ENCODE measurements at regions not wholly inside any gene's neighbourhood (a gene's known extent, or its start where the extent isn't known, plus 50 kb on each side); places are given as distances from the start of the nearest gene placed in this dataset.

DNA sequence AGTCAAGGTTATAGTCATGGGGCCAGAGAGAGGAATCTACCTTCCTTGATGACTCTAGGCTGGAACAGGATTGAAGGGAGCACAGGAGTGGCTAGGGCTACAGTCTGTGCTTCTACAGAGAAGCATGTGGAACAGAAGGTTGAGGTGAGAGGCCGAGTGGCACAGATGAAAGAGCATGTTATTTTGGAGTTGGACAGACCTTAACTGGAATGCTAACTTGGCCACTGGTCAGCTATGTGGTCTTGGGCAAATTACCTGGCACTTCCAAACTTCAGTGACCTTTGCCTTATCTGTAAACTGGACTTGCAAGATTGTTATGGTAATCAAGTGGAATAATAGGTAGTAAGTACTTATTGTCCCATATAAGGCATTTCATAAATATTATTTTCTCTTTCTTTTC lies 252.7 kb downstream of the KCNRG start:
- no peaks in the 10 kb centered on the region for H3K4me1 ChIP-seq (ENCODE audit: control insufficient read depth, extremely low read depth, insufficient read depth, low read length)
- no peak for DNase-seq (ENCODE audit: low read depth in 2 of 2)
- H3K36me3 ChIP-seq (ENCODE audit: control insufficient read depth, insufficient read depth, low read length) = no peaks in the 10 kb centered on the region
- H3K9me3 ChIP-seq (ENCODE audit: control insufficient read depth, insufficient read depth, low read depth, low read length) = no peaks in the 10 kb centered on the region
- H3K27ac ChIP-seq (ENCODE audit: insufficient read depth, low read length) = no peak overlapping the region
- H2AFZ ChIP-seq (ENCODE audit: low read length) = no peak overlapping the region
- no peak overlapping the region for H3K4me2 ChIP-seq (ENCODE audit: extremely low read depth, insufficient read depth, low read length)
- no peak for TF ChIP-seq EZH2 (IDR thresholded peaks at IDR 0.05; ENCODE audit: low read length, missing control alignments)
- no peak for TF ChIP-seq CTCF (conservative IDR thresholded peaks at IDR 0.05 in 1 of 2, IDR thresholded peaks at IDR 0.05 in 1 of 2; ENCODE audit: low read depth in 1 of 2, low read length in 2 of 2)
- no peaks in the 10 kb centered on the region for H3K79me2 ChIP-seq (ENCODE audit: control insufficient read depth, insufficient read depth, low read length)
- H3K9ac ChIP-seq (ENCODE audit: insufficient read depth, low read length) = no peak overlapping the region
- no peaks in the 10 kb centered on the region for H3K27me3 ChIP-seq (ENCODE audit: control insufficient read depth, insufficient read depth, low read length)
- H4K20me1 ChIP-seq (ENCODE audit: control insufficient read depth, extremely low read depth, insufficient read depth, low read length) = no peaks in the 10 kb centered on the region
- H3K4me3 ChIP-seq (replicated peaks in 1 of 4; ENCODE audit: control extremely low read depth in 1 of 4, insufficient read depth in 1 of 4, low read depth in 3 of 4, low read length in 4 of 4) = no peak overlapping the region

DNA sequence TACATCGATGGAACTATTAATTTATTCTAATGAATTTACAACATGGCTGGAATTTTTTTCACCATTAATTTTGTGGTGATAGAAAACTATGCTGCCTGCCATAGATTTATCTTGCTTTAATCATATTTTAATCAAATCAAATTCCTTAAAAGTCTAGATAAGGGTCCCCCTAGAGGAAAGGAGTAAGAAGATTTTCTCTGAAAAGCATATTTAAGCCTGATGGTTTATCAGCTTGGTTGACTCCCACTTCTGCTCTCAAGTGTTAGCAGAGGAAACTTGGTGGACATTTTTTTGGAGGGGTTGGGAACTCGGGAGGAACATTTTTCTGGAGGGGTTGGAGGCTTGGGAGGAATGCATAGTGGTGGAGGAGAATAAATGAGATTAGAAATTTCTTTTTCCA lies 253.3 kb downstream of the KCNRG start:
- no peak for TF ChIP-seq EZH2 (IDR thresholded peaks at IDR 0.05; ENCODE audit: low read length, missing control alignments)
- peak in 1 of 2 donors; percentile 36 for TF ChIP-seq CTCF (conservative IDR thresholded peaks at IDR 0.05 in 1 of 2, IDR thresholded peaks at IDR 0.05 in 1 of 2; ENCODE audit: low read depth in 1 of 2, low read length in 2 of 2)
- no peaks in the 10 kb centered on the region for H3K79me2 ChIP-seq (ENCODE audit: control insufficient read depth, insufficient read depth, low read length)
- H3K9ac ChIP-seq (ENCODE audit: insufficient read depth, low read length) = no peak overlapping the region
- no peaks in the 10 kb centered on the region for H4K20me1 ChIP-seq (ENCODE audit: control insufficient read depth, extremely low read depth, insufficient read depth, low read length)
- H3K27ac ChIP-seq (ENCODE audit: insufficient read depth, low read length) = no peak overlapping the region
- H3K36me3 ChIP-seq (ENCODE audit: control insufficient read depth, insufficient read depth, low read length) = no peaks in the 10 kb centered on the region
- no peaks in the 10 kb centered on the region for H3K4me1 ChIP-seq (ENCODE audit: control insufficient read depth, extremely low read depth, insufficient read depth, low read length)
- no peak overlapping the region for H2AFZ ChIP-seq (ENCODE audit: low read length)
- no peaks in the 10 kb centered on the region for H3K9me3 ChIP-seq (ENCODE audit: control insufficient read depth, insufficient read depth, low read depth, low read length)
- no peak overlapping the region for H3K4me3 ChIP-seq (replicated peaks in 1 of 4; ENCODE audit: control extremely low read depth in 1 of 4, insufficient read depth in 1 of 4, low read depth in 3 of 4, low read length in 4 of 4)
- H3K4me2 ChIP-seq (ENCODE audit: extremely low read depth, insufficient read depth, low read length) = no peak overlapping the region
- DNase-seq (ENCODE audit: low read depth in 2 of 2) = peak in 1 of 2 donors; percentile 39
- H3K27me3 ChIP-seq (ENCODE audit: control insufficient read depth, insufficient read depth, low read length) = no peaks in the 10 kb centered on the region

DNA sequence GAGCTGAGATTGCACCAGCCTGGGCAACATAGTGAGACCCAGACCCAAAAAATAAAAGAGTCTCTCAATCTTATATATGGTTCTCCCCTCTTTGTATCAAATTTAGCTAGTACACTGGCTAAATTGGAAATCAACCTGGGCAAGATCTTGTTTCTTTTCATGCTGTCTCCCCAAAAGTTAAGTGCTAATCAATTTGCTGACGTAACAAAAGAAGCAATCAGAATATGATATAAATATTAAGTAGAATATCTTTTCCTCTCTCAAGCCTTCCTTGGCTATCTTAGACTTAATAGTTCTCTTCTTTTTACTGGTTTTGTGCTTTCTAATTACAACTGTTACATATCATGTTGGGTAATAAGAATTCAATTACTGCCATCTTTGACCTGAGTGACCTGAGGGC lies 258.9 kb downstream of the KCNRG start:
- H2AFZ ChIP-seq (ENCODE audit: low read length) = no peak overlapping the region
- TF ChIP-seq EZH2 (IDR thresholded peaks at IDR 0.05; ENCODE audit: low read length, missing control alignments) = no peak
- TF ChIP-seq CTCF (conservative IDR thresholded peaks at IDR 0.05 in 1 of 2, IDR thresholded peaks at IDR 0.05 in 1 of 2; ENCODE audit: low read depth in 1 of 2, low read length in 2 of 2) = no peak
- H3K79me2 ChIP-seq (ENCODE audit: control insufficient read depth, insufficient read depth, low read length) = no peaks in the 10 kb centered on the region
- H3K27me3 ChIP-seq (ENCODE audit: control insufficient read depth, insufficient read depth, low read length) = no peaks in the 10 kb centered on the region
- no peak overlapping the region for H3K4me2 ChIP-seq (ENCODE audit: extremely low read depth, insufficient read depth, low read length)
- no peaks in the 10 kb centered on the region for H3K4me1 ChIP-seq (ENCODE audit: control insufficient read depth, extremely low read depth, insufficient read depth, low read length)
- H3K27ac ChIP-seq (ENCODE audit: insufficient read depth, low read length) = no peak overlapping the region
- H3K36me3 ChIP-seq (ENCODE audit: control insufficient read depth, insufficient read depth, low read length) = no peaks in the 10 kb centered on the region
- no peaks in the 10 kb centered on the region for H3K9me3 ChIP-seq (ENCODE audit: control insufficient read depth, insufficient read depth, low read depth, low read length)
- no peaks in the 10 kb centered on the region for H4K20me1 ChIP-seq (ENCODE audit: control insufficient read depth, extremely low read depth, insufficient read depth, low read length)
- no peak overlapping the region for H3K9ac ChIP-seq (ENCODE audit: insufficient read depth, low read length)
- no peak for DNase-seq (ENCODE audit: low read depth in 2 of 2)
- H3K4me3 ChIP-seq (replicated peaks in 1 of 4; ENCODE audit: control extremely low read depth in 1 of 4, insufficient read depth in 1 of 4, low read depth in 3 of 4, low read length in 4 of 4) = no peak overlapping the region

Measured in fibroblast of lung (primary cell).